ENCODE measurements at regions not wholly inside any gene's neighbourhood (a gene's known extent, or its start where the extent isn't known, plus 50 kb on each side); places are given as distances from the start of the nearest gene placed in this dataset.

DNA sequence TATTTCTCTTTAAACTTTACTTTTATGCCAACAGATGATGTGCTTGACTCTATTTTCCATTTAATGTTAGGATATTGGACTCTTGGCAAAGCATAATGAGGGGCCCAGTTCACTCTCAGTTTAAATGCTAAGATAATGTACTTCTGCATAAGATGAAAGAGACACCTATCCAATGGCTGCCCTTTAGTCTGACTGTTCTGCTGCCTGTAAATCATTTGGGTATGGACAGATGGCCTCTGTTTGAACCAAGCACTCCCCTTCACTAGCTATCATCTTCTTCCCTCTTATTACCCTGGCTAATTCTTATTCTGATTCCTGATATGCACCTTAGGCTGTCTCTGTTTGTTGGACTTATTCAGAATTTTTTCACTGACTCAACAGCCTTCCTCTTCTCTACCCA lies 72.1 kb downstream of the SEM1 start:
- TF ChIP-seq GATA2 (IDR thresholded peaks at IDR 0.05; ENCODE audit: low read depth, low read length) (no peak), GATA3 (IDR thresholded peaks at IDR 0.05; ENCODE audit: low read depth, low read length) (no peak)

Data from SH-SY5Y (cell line).